ENCODE measurements at regions not wholly inside any gene's neighbourhood (a gene's known extent, or its start where the extent isn't known, plus 50 kb on each side); places are given as distances from the start of the nearest gene placed in this dataset.
"Not testable (repeated sequence)": the region's sequence is repeated elsewhere in the genome, so short reads cannot be mapped to it uniquely, and the experiment has no call there.

GRCh38 chr6:141395443-141396008, 737.2 kb upstream of the GJE1 start:
- DNase-seq (ENCODE audit: low spot score): no peak
- no peak for ATAC-seq (ENCODE audit: low FRiP score)
- no peak for TF ChIP-seq CTCF (IDR thresholded peaks at IDR 0.05)

GRCh38 chr6:141394565-141395051, 738.1 kb upstream of the GJE1 start:
- no peak for DNase-seq (ENCODE audit: low spot score)
- no peak for ATAC-seq (ENCODE audit: low FRiP score)
- no peak for TF ChIP-seq CTCF (IDR thresholded peaks at IDR 0.05)

- ATAC-seq (ENCODE audit: low FRiP score): no peak
- no peak for TF ChIP-seq CTCF (IDR thresholded peaks at IDR 0.05)
- DNase-seq (ENCODE audit: low spot score): no peak
Measured at GRCh38 chr6:141394125-141394536, 738.6 kb upstream of the GJE1 start.

GRCh38 chr6:141393405-141394124, 739.2 kb upstream of the GJE1 start:
- DNase-seq (ENCODE audit: low spot score): no peak
- TF ChIP-seq CTCF (IDR thresholded peaks at IDR 0.05): no peak
- ATAC-seq (ENCODE audit: low FRiP score): no peak

GRCh38 chr6:141391135-141391534, 741.6 kb upstream of the GJE1 start:
- DNase-seq (ENCODE audit: low spot score); ATAC-seq (ENCODE audit: low FRiP score): not testable (repeated sequence)

GRCh38 chr6:141388666-141389065, 744.1 kb upstream of the GJE1 start:
- no peak for ATAC-seq (ENCODE audit: low FRiP score)
- no peak for DNase-seq (ENCODE audit: low spot score)
- no peak for TF ChIP-seq CTCF (IDR thresholded peaks at IDR 0.05)

- no peak for ATAC-seq (ENCODE audit: low FRiP score)
- no peak for DNase-seq (ENCODE audit: low spot score)
Measured at GRCh38 chr6:141370438-141370837, 762.3 kb upstream of the GJE1 start.

GRCh38 chr6:141366796-141367195, 765.9 kb upstream of the GJE1 start:
- not testable (repeated sequence) for DNase-seq (ENCODE audit: low spot score); ATAC-seq (ENCODE audit: low FRiP score)

More at GRCh38 chr6:141370438-141370837, 762.3 kb upstream of the GJE1 start:
- no peak for TF ChIP-seq CTCF (IDR thresholded peaks at IDR 0.05)
